HepG2 (cell line): ENCODE measurements at regions not wholly inside any gene's neighbourhood (a gene's known extent, or its start where the extent isn't known, plus 50 kb on each side); places are given as distances from the start of the nearest gene placed in this dataset.

ENCODE experiments used
- CCAR2 ChIP-seq: fragments of 200-400 bp; formaldehyde crosslinking; optimal IDR thresholded peaks from 2 replicates; pipeline ENCODE3; 2018; ENCODE audit warnings: low read depth, mild to moderate bottlenecking, low read length, moderate library complexity
- HNRNPUL1 ChIP-seq: fragments of 200-400 bp; formaldehyde crosslinking; IDR thresholded peaks from 2 replicates; pipeline ENCODE4 v1.6.1; 2017; ENCODE audit warnings: low read depth, mild to moderate bottlenecking, low read length, moderate library complexity
- TAF1 ChIP-seq: sonication (generic); formaldehyde crosslinking; IDR thresholded peaks from 2 replicates; pipeline ENCODE4 v1.4.0; 2020; ENCODE audit warnings: missing genetic modification reagents
- ZKSCAN8 ChIP-seq: IDR thresholded peaks from 2 replicates; pipeline ENCODE4 v1.6.1; 2016; ENCODE audit warnings: borderline replicate concordance, missing genetic modification reagents, missing compliant biosample characterization
- ZNF335 ChIP-seq: sonication (generic); formaldehyde crosslinking; IDR thresholded peaks from 2 replicates; pipeline ENCODE4 v1.4.0; 2020; ENCODE audit warnings: missing genetic modification reagents
- ZNF431 ChIP-seq: sonication (generic); formaldehyde crosslinking; IDR thresholded peaks from 2 replicates; pipeline ENCODE4 v1.9.0; 2022; ENCODE audit warnings: missing genetic modification reagents, low read depth, mild to moderate bottlenecking, borderline replicate concordance
- ZSCAN30 ChIP-seq: sonication (generic); formaldehyde crosslinking; IDR thresholded peaks from 2 replicates; pipeline ENCODE4 v1.5.0; 2020; ENCODE audit warnings: mild to moderate bottlenecking, missing genetic modification reagents

- TF ChIP-seq ZNF335 (CRISPR knock-in tag) (no peak), ZNF431 (no peak), CCAR2 (no peak), HNRNPUL1 (no peak), TAF1 (no peak), ZKSCAN8 (no peak), ZSCAN30 (CRISPR knock-in tag) (no peak)
Observed at GRCh38 chr14:104521816-104522745, 57.5 kb upstream of the C14orf180 start.
